HG03066 (cell line): ENCODE measurements at regions not wholly inside any gene's neighbourhood (a gene's known extent, or its start where the extent isn't known, plus 50 kb on each side); places are given as distances from the start of the nearest gene placed in this dataset.
A peak's percentile ranks its signal among the peaks of the same experiment; 100 is the strongest.

Experiments
- ATAC-seq: cut with Tn5 transposase; IDR thresholded peaks from one replicate; pipeline ENCODE4 v1.9.1; 2021; ENCODE audit warnings: low read depth; ENCODE audit not compliant: unreplicated experiment

GRCh38 chr6:91299544-91300491, 712.9 kb upstream of the MAP3K7 start:
- ATAC-seq: no peak

DNA sequence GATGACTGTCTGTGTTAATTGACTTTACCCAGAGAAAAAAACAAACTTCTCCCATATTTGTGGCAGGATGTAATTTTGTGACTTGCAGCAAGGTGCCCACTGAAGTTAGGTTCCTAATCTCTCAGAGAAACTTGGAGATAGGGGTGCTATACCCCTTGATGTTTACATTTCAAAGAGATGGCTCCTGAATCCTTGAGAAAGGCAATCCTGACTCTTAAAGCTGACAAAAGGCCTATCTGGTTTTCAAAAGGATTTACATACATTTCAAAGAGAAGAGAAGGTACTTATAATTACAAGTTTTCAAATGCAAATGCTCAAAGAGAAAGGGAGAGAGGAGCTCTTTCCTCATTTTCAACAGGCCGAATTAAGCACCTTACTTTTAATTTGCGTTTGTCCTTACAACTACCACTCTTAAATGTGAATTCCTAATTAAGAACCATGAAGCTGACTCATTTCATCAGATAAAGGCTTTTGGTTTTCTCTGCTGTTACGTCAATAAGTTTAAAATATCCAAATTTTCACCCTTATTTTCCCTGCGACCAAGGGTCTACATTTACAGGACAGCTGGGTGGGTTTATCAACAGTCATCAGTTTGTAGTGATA, 711.8 kb upstream of the MAP3K7 start:
- no peak for ATAC-seq

GRCh38 chr6:91293395-91293794, 706.5 kb upstream of the MAP3K7 start:
- no peak for ATAC-seq

- no peak for ATAC-seq
Observed at GRCh38 chr6:91291071-91291470, 704.2 kb upstream of the MAP3K7 start.

DNA sequence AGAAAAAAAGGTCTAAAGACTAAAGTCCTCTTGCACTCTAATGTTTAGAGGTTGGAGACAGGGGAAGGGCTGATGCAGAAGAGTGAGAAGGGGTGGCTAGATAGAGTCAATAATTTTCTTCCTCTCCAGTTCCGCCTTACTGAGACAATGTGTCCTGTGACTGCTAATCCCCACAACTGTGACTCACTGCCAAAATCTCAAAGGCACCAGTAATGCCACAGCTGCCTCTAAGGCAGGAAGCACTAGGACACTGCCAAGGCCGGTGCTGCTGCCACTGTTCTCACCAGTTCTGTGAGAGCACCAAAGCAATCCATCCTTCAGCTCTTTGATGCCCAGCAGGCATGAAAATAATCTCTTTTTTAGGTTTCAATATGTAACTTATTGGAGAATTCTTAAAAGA, 701.9 kb upstream of the MAP3K7 start:
- ATAC-seq: no peak

DNA sequence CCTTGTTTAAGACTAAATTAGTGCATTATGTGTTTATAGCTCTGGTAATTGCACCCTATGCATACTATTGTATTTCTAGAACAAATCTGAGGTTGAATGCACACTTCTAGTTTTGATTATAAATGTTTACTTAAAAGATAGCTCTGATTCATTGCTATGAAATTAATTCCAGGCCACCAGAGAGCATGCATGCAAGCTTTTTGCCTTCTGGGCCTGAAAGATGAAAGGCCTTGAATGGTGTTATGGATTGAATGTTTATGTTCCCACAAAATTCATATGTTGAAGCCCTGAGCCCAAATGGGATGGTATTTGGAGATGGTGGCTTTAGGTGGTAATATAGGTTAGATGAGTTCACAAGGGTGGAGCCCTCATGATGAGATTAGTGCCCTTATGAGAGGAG, 695.0 kb upstream of the MAP3K7 start:
- no peak for ATAC-seq

DNA sequence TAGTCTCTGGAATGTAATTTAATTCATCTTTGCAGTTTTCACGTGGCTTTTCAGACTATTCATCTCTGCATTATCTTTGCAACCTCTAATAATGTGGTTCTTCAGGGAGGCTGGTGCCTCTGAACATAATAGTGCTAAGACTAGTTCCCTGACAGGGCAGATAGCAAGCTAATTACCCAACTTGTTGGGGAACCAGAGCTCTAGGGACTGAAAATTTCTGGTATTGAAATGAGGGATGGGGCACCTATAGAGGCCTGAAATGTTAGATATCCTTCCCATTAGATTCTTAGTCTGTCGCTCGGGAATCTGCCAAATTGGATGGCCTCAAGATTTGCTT, 693.6 kb upstream of the MAP3K7 start:
- no peak for ATAC-seq

GRCh38 chr6:91279740-91280493, 693.0 kb upstream of the MAP3K7 start:
- ATAC-seq: no peak

DNA sequence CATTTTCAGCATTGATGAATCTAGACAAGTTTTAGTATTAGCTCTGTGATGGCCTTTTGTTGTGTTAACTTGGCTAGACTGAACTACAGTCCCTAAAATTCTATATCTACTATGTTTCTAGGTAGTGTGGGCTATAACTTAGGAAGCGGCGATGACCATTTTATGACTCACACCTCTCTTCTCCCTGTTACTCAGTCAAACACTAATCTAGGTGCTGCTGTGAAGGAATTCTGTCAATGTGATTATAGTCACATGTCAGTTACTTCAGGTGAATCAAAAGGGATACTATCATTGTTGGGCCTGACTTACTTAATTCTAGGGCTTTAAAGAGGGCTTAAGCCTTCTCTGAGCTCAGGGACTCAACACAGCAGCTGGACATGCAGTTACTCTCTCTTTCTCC, 691.5 kb upstream of the MAP3K7 start:
- ATAC-seq: no peak

DNA sequence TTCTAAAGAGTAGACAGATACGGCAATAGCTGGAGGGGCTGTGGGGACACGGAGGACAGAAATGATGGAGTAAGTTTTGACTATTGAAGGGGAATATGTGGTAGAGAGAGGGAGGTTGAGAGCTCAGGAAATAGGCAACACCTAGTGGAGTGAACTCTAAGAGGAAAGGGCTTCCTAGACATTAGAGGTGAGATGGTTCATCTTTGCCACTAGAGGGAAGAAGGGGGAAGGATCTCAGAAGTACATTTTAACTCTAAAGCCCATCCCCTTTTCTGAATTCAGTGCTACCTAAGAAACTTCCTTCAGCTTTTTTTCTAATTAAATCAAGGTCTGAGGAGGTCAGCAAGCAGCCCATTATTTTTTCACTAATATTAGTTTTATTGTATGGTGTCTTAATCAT, 689.4 kb upstream of the MAP3K7 start:
- ATAC-seq: no peak

- no peak for ATAC-seq
Observed at GRCh38 chr6:91273729-91274128, 686.9 kb upstream of the MAP3K7 start.

GRCh38 chr6:91271807-91272206, 684.9 kb upstream of the MAP3K7 start:
- no peak for ATAC-seq

DNA sequence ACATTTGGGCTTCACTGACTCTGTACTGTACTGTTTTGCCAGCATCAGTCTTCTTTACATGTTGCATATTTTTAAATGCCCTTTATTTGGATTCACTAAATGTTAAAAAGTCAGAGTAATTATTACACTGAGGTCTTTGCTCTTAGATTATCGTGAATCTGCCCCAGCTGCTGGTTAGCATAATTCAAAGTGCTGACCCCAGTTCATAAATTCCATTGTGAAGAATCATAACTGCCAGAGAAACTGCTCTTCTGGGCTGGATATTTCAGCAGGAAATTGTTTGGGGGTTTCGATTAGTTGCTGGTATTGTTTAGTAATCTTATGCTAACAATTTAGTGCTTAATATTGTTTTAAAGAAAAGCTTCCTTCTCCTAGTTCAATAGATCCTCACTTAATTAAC, 682.1 kb upstream of the MAP3K7 start:
- ATAC-seq: no peak

GRCh38 chr6:91267246-91267645, 680.4 kb upstream of the MAP3K7 start:
- ATAC-seq: no peak

DNA sequence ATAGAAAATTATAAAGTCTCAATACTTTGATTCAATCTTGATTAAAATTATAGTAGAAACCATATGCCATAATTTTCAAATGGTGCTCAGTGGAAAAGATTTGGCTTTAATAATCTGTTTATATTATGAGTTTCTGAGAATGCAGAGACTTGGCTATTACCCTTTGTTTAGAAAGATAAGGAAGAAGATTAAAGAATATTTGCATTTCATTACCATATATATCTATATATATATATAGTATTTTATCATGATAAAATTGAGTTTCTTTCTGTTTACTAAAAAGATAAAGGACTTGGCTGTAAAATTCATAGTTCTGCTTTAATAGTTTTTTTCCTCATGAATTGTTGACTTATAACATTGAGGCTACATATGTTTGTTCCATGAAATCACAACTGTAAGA, 679.3 kb upstream of the MAP3K7 start:
- ATAC-seq: no peak

DNA sequence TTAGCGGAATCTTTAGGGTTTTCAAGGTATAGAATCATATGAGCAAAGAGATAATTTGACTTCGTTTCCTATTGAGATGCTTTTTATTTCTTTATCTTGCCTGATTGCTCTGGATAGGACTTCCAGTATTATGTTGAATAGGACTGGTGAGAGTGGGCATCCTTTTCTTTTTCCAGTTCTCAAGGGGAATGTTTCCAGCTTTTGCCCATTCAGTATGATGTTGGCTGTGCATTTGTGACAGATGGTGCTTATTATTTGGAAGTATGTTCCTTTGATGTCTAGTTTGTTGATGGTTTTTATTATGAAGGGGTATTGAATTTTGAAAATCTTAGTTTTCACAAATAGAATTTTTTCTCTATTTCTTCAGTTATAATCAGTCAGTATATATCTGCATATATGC, 656.6 kb upstream of the MAP3K7 start:
- ATAC-seq: no peak

- no peak for ATAC-seq
Observed at GRCh38 chr6:91242614-91242949, 655.7 kb upstream of the MAP3K7 start.

GRCh38 chr6:91241946-91242613, 655.2 kb upstream of the MAP3K7 start:
- no peak for ATAC-seq

DNA sequence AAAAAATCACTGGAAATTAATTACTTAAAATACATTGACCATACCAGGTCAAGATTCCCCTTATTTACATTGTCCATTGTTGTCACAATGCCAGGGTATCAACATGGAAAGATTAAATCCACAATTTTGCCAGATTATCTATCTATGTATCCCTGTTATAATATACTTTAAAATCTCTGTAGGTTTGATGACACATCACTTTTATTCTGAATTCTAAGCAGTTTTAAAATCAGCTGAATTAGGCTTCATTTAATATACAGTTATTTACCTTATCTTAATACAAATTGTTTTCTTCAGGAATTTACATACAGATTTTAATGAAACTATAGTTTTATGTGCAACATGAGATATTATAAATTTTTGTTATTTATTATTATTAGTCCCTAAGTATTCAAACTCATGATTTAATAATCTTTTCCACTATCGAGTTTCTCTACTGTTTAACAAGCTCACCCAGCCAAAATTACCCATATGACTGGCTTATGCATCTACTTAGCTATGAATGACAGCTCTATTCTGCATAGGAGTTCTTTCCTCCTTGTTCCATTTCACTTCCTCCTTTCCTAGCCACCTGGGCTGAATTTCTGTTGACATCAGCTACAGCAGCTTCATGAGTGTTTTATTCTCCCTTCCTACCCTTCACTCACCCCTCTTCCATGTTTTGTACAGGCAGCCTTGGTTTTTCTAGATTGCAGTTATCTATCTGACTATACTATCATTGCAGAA, 654.2 kb upstream of the MAP3K7 start:
- peak; percentile 52 for ATAC-seq

GRCh38 chr6:91221072-91221720, 634.3 kb upstream of the MAP3K7 start:
- no peak for ATAC-seq
